ENCODE measurements at regions not wholly inside any gene's neighbourhood (a gene's known extent, or its start where the extent isn't known, plus 50 kb on each side); places are given as distances from the start of the nearest gene placed in this dataset.

DNA sequence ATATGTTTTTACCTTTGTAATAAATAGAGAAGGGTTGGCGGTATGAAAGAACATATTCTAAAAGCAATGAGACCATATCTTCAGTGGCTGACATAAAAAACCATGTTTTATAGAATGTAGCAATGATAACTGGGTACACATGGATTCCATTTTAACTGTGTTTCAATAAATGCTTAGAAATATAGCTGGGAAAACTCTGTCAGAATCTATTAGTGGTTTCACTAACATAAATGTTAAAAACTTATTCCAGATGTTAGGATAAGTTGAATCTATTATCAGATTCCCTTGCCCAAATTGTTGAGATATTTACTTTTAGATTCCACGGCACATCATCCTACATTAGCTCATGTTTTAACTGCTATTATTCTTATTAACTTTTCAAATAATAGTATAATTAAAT is 772.2 kb upstream of the ALCAM start:
- ATAC-seq (ENCODE audit: low read depth) = no peak
- POLR2A ChIA-PET = no interaction called here
- CTCF ChIA-PET = interaction anchor here (0.7 to 3.1 kb wide), 2 partner anchors 17 to 775 kb away, joined by 3 to 23 read pairs; no protein-coding TSS in a partner anchor
- Mint-ChIP-seq H3K9me3 (no peaks in the 10 kb centered on the region), H3K27me3 (no peaks in the 10 kb centered on the region), H3K27ac (no peak overlapping the region), H3K4me3 (no peak overlapping the region), H3K4me1 (peaks cover 3% of the 10 kb centered on the region), H3K36me3 (ENCODE audit: low read depth) (no peaks in the 10 kb centered on the region)
- TF ChIP-seq, protein P1, sequence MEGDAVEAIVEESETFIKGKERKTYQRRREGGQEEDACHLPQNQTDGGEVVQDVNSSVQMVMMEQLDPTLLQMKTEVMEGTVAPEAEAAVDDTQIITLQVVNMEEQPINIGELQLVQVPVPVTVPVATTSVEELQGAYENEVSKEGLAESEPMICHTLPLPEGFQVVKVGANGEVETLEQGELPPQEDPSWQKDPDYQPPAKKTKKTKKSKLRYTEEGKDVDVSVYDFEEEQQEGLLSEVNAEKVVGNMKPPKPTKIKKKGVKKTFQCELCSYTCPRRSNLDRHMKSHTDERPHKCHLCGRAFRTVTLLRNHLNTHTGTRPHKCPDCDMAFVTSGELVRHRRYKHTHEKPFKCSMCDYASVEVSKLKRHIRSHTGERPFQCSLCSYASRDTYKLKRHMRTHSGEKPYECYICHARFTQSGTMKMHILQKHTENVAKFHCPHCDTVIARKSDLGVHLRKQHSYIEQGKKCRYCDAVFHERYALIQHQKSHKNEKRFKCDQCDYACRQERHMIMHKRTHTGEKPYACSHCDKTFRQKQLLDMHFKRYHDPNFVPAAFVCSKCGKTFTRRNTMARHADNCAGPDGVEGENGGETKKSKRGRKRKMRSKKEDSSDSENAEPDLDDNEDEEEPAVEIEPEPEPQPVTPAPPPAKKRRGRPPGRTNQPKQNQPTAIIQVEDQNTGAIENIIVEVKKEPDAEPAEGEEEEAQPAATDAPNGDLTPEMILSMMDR (IDR thresholded peaks at IDR 0.05) = no peak
- no peak for DNase-seq
- intact Hi-C loops (cut with micrococcal nuclease) = no loop called here

DNA sequence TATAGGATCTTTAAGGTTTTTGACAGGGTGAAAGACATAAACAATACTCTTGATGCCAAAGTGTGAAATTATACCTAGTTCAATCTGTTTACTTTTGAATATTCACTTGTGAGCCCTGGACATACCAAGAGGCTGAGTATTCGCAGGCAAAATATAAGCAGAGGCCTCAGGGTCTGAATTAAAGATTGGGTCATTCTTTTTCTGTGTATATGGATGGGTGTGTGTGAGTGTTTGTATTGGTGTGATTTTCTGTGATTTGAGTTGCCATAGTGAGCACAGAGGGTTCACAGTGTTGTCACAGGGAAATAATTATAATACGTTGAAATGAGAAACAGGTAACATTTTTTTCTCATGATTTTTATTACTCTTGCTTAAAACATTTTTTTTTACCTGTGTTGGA is 770.7 kb upstream of the ALCAM start:
- no peak overlapping the region for H3K27ac Mint-ChIP-seq
- no peak for ATAC-seq (ENCODE audit: low read depth)
- no peaks in the 10 kb centered on the region for H3K27me3 Mint-ChIP-seq
- TF ChIP-seq, protein P1 (IDR thresholded peaks at IDR 0.05) = no peak
- no peaks in the 10 kb centered on the region for H3K9me3 Mint-ChIP-seq
- CTCF ChIA-PET = interaction anchor here (0.7 to 3.1 kb wide), 10 partner anchors 17 to 922 kb away, joined by 3 to 23 read pairs (median 4); partner anchors contain the start of gene ALCAM
- peaks cover 3% of the 10 kb centered on the region for H3K4me1 Mint-ChIP-seq
- POLR2A ChIA-PET = no interaction called here
- intact Hi-C loops (cut with micrococcal nuclease) = loop anchor here (1.0 to 2.0 kb wide), 3 partner anchors 323 to 923 kb away; no protein-coding TSS in a partner anchor
- H3K36me3 Mint-ChIP-seq (ENCODE audit: low read depth) = no peaks in the 10 kb centered on the region
- DNase-seq = no peak
- no peak overlapping the region for H3K4me3 Mint-ChIP-seq

DNA sequence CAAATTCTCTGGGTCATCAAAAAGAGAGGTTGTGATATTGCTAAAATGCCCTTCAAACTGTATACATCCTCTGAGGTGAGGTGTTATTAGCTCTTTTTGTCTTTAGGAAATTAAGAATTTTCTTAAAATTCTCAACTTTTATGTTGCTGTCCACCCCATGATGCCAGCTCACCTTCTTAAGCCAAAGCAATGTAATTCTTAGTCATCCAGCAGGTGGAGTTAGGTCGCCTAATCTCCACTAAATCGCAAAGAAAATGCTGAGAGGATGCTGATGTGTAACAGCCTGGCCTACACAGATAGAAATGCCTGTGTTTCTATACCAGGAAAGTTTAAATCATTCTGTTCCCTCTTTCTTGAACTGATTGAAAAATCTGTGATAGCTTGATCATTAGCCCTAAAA is 770.2 kb upstream of the ALCAM start:
- ATAC-seq (ENCODE audit: low read depth) (peak; percentile 67), DNase-seq (no peak)
- H3K36me3 Mint-ChIP-seq (ENCODE audit: low read depth) = no peaks in the 10 kb centered on the region
- no peaks in the 10 kb centered on the region for H3K9me3 Mint-ChIP-seq
- intact Hi-C loops (cut with micrococcal nuclease) = loop anchor here (1.0 to 2.0 kb wide), 3 partner anchors 324 to 923 kb away; no protein-coding TSS in a partner anchor
- no peak overlapping the region for H3K4me3 Mint-ChIP-seq
- ChIA-PET POLR2A (no interaction called here), CTCF (interaction anchor here (0.7 to 3.1 kb wide), 11 partner anchors 16 to 922 kb away, joined by 3 to 23 read pairs (median 4); partner anchors contain the start of gene ALCAM)
- TF ChIP-seq, protein P1 (IDR thresholded peaks at IDR 0.05) = no peak
- no peak overlapping the region for H3K27ac Mint-ChIP-seq
- H3K27me3 Mint-ChIP-seq = no peaks in the 10 kb centered on the region
- peaks cover 3% of the 10 kb centered on the region for H3K4me1 Mint-ChIP-seq

DNA sequence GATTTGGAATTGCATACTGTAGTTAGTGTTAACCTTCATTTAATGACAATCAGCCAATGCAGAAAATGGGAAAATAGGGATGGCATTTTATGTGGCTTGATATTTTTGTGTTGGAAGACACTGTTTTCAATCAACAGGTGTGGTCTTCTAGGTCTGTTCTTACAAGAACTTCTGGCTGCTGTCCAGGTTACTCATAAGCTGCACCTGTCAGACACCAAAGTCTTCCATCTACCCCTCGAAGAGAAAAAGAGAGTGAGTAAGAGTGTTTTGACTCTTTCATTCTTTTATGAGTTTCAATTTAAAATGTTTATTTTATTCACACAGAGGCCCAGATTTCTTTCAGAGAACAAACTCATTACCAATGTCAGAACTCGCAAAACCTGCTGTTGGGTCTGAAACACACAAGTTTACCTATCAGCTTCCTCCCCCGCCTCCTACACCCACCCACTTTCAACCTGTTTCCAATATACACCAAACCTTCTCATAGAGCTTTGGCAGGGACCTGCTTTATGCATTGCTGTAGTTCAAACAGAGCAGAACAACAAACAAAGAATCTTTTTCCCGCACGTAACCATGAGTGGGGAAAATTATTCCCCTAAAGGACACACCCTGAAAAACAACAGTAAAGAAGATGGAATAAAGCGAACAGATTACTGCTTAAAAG is 767.7 kb upstream of the ALCAM start:
- Mint-ChIP-seq H3K4me1 (no peaks in the 10 kb centered on the region), H3K27ac (no peak overlapping the region), H3K27me3 (no peaks in the 10 kb centered on the region), H3K36me3 (ENCODE audit: low read depth) (no peaks in the 10 kb centered on the region), H3K4me3 (no peak overlapping the region), H3K9me3 (no peaks in the 10 kb centered on the region)
- DNase-seq = no peak
- TF ChIP-seq, protein P1 (IDR thresholded peaks at IDR 0.05) = no peak
- POLR2A ChIA-PET = no interaction called here
- intact Hi-C loops (cut with micrococcal nuclease) = no loop called here
- ATAC-seq (ENCODE audit: low read depth) = no peak
- CTCF ChIA-PET = no interaction called here

DNA sequence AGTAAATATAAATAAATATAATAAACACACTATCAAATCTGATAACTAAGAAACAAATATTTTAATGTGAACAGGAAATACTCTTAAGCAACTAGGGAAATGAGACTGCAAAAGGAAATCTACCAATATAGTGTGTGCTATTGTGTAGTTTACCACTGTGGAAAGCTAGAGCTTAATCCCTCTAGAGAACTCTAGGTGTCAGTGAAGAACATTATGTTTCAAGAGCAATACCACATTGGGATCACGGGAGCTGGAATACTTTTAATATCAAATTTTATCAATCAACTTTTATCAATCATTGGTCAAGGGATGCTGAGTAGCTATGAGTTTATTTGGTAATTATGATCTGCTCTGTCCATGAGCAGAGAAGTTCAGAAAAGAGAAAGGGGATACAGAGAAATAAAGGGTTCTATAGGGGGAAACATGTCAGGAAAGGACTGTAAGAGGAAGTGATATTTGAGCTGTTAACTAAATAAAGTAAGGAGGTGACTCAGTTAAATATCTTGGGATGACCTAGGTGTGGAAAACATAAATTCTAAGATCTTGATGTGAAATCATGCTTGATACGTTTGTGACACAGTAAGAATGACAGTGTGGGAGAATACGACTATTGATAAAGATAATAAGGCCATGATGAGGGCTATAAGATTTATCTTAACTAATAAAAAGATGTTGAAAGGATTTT is 762.2 kb upstream of the ALCAM start:
- intact Hi-C loops (cut with micrococcal nuclease) = no loop called here
- TF ChIP-seq, protein P1 (IDR thresholded peaks at IDR 0.05) = no peak
- ATAC-seq (ENCODE audit: low read depth) (no peak), DNase-seq (no peak)
- Mint-ChIP-seq H3K4me1 (peaks cover 5% of the 10 kb centered on the region), H3K4me3 (no peak overlapping the region), H3K36me3 (ENCODE audit: low read depth) (no peaks in the 10 kb centered on the region), H3K27ac (no peak overlapping the region), H3K9me3 (no peaks in the 10 kb centered on the region), H3K27me3 (no peaks in the 10 kb centered on the region)
- CTCF ChIA-PET = no interaction called here
- POLR2A ChIA-PET = no interaction called here
